ENCODE measurements at regions not wholly inside any gene's neighbourhood (a gene's known extent, or its start where the extent isn't known, plus 50 kb on each side); places are given as distances from the start of the nearest gene placed in this dataset.
"Not testable (repeated sequence)": the region's sequence is repeated elsewhere in the genome, so short reads cannot be mapped to it uniquely, and the experiment has no call there.

DNA sequence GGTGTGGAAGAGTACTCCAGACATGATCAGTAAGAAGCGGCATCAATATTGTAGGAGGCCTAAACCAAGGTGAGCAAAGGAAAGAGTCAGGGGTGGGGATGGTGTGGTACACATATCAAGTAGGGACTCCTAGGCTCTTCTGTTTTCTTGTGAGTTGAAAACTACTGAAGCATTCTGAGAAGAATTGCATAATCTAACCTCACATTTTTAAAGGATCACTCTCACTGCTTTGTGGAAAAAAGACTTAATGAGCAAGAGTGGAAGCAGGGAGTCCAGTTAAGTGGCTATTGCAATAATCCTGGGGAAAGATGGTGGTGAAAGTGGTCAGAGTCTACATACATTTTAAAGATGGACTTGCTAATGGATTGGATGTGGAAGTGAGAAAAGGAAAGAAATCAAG lies 899.5 kb upstream of the FAM98A start (continued):
- TF ChIP-seq ATF2 (tag by site-specific recombination; IDR thresholded peaks at IDR 0.05; ENCODE audit: low read depth), result no peak
- TF ChIP-seq ZFP3 (tag by site-specific recombination; IDR thresholded peaks at IDR 0.05; ENCODE audit: low read depth), result no peak
- no peak for TF ChIP-seq SP7 (tag by site-specific recombination; IDR thresholded peaks at IDR 0.05)
- no peak for TF ChIP-seq ZNF266 (tag by site-specific recombination; IDR thresholded peaks at IDR 0.05; ENCODE audit: low read depth)
- TF ChIP-seq ZNF624 (tag by site-specific recombination; IDR thresholded peaks at IDR 0.05), result no peak
- no peak for TF ChIP-seq ZNF37A (tag by site-specific recombination; IDR thresholded peaks at IDR 0.05)
- TF ChIP-seq ZNF701 (tag by site-specific recombination; IDR thresholded peaks at IDR 0.05), result no peak
- no peak for TF ChIP-seq ZNF664 (tag by site-specific recombination; IDR thresholded peaks at IDR 0.05)
- TF ChIP-seq PRDM4 (tag by site-specific recombination; IDR thresholded peaks at IDR 0.05), result no peak
- no peak for TF ChIP-seq ZNF280D (tag by site-specific recombination; IDR thresholded peaks at IDR 0.05)
- TF ChIP-seq KLF9 (tag by site-specific recombination; IDR thresholded peaks at IDR 0.05; ENCODE audit: low read depth), result no peak
- no peak for TF ChIP-seq ZNF600 (tag by site-specific recombination; IDR thresholded peaks at IDR 0.05)
- TF ChIP-seq MZF1 (tag by site-specific recombination; IDR thresholded peaks at IDR 0.05; ENCODE audit: borderline replicate concordance), result no peak

DNA sequence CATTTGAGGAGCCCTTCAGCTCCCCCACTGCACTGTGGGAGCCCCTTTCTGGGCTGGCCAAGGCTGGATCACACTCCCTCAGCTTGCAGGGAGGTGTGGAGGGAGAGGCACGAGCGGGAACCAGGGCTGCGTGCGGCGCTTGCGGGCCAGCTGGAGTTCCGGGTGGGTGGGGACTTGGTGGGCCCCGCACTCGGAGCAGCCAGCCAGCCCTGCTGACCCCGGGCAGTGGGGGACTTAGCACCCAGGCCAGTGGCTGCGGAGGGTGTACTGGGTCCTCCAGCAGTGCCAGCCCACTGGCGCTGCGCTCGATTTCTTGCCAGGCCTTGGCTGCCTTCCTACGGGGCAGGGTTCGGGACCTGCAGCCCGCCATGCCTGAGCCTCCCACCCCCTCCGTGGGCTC lies 895.1 kb upstream of the FAM98A start:
- H3K4me3 ChIP-seq (ENCODE audit: low read depth, low read length); CTCF ChIA-PET; POLR2A ChIA-PET; H3K36me3 ChIP-seq (ENCODE audit: control insufficient read depth in 2 of 2, insufficient read depth in 1 of 2, low read length in 2 of 2); H3K4me1 ChIP-seq (ENCODE audit: control insufficient read depth, insufficient read depth, low read length); H3K27ac ChIP-seq (ENCODE audit: extremely low read depth, low read depth, low read length); H3K9me3 ChIP-seq (ENCODE audit: control insufficient read depth, insufficient read depth, low read depth, low read length): not testable (repeated sequence)

DNA sequence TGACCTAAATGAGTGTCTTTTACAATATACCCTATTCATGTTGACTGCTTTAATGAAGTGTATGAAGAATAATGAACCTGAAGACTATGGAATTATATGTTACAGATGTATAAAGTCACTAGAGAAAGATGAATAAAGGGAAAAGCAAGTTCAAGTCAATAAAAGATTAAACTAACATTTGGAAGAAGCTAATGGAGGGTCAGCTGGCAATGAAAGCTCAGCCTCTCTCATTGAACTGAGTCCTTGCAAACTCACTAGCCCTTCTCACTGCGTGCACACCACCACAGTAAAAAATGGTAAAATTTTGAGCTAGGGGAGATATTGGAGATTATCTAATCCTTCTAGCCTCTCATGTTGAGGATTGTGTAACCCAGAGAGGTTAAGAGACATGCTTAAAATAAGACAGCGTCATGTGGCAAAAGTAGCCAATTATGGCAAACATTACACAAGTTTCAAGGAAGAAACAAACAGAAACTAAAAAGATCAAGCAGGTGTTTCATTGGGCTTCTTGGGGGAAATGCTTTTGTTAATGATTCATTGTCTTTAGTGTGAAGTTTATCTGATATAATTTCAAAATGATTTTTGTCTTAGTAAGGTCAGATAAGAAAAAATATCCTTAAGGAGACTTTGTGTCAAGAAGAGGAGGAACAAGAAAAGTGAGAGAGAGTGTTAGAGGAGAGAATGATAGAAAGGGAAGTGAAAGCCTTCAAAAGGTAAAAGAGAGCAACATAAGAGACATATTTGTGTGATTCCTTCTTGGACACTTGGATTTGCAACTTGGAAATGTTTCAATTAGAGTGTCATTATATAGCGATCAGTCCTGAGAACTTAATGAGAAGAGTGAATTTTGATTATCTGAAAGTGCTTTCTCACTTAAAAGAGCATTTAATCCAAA lies 893.7 kb upstream of the FAM98A start:
- CTCF ChIA-PET, result no interaction called here
- H3K4me3 ChIP-seq (ENCODE audit: low read depth, low read length), result no peak overlapping the region
- no peak overlapping the region for H3K27ac ChIP-seq (ENCODE audit: extremely low read depth, low read depth, low read length)
- no peak for TF ChIP-seq ZBTB8A (tag by site-specific recombination; IDR thresholded peaks at IDR 0.05)
- peak; percentile 62; the same call in 1 of the 2 replicates for TF ChIP-seq PRDM1 (tag by site-specific recombination; IDR thresholded peaks at IDR 0.05)
- no peaks in the 10 kb centered on the region for H3K36me3 ChIP-seq (ENCODE audit: control insufficient read depth in 2 of 2, insufficient read depth in 1 of 2, low read length in 2 of 2)
- H3K4me1 ChIP-seq (ENCODE audit: control insufficient read depth, insufficient read depth, low read length), result no peaks in the 10 kb centered on the region
- POLR2A ChIA-PET, result no interaction called here
- no peaks in the 10 kb centered on the region for H3K9me3 ChIP-seq (ENCODE audit: control insufficient read depth, insufficient read depth, low read depth, low read length)

All from HEK293 (cell line).